GM23338 (cell line): ENCODE measurements at regions not wholly inside any gene's neighbourhood (a gene's known extent, or its start where the extent isn't known, plus 50 kb on each side); places are given as distances from the start of the nearest gene placed in this dataset.

Experiments
- ATAC-seq: fragments of 200-7000 bp; cut with Tn5 transposase; 3 replicates; pipeline ENCODE4 v1.9.1; 2020
- DNase-seq: peaks from one replicate; pipeline ENCODE4 v3.0.0-alpha.2; 2015; ENCODE audit warnings: low spot score
- H2AFZ ChIP-seq: fragments of 200-600 bp; sonication (generic); 2 replicates; pipeline ENCODE4 v1.8.0; 2016; ENCODE audit warnings: antibody characterized with exemption, mild to moderate bottlenecking, moderate library complexity
- H3F3A ChIP-seq: fragments of 200-600 bp; sonication (generic); replicated peaks from 2 replicates; pipeline ENCODE4 v1.8.0; 2017; ENCODE audit warnings: antibody characterized with exemption, mixed run types, low read depth
- H3K27ac ChIP-seq: fragments of 200-600 bp; sonication (generic); 2 replicates; pipeline ENCODE4 v1.6.1; 2016; ENCODE audit warnings: low read depth
- H3K27me3 ChIP-seq: fragments of 200-600 bp; sonication (generic); 2 replicates; pipeline ENCODE4 v1.8.0; 2016; ENCODE audit warnings: mild to moderate bottlenecking, mixed run types, moderate library complexity; ENCODE audit not compliant: insufficient read depth
- H3K36me3 ChIP-seq: fragments of 200-600 bp; sonication (generic); 2 replicates; pipeline ENCODE4 v1.8.0; 2016; ENCODE audit warnings: mild to moderate bottlenecking; ENCODE audit not compliant: insufficient read depth
- H3K4me1 ChIP-seq: fragments of 200-600 bp; sonication (generic); 2 replicates; pipeline ENCODE4 v1.8.0; 2016; ENCODE audit warnings: mild to moderate bottlenecking, moderate library complexity; ENCODE audit not compliant: insufficient read depth
- H3K4me2 ChIP-seq: fragments of 200-600 bp; sonication (generic); 2 replicates; pipeline ENCODE4 v1.7.1; 2017; ENCODE audit warnings: mixed run types
- H3K4me3 ChIP-seq: fragments of 200-600 bp; sonication (generic); 2 replicates; pipeline ENCODE4 v1.6.1; 2016; ENCODE audit warnings: mixed run types
- H3K79me2 ChIP-seq: fragments of 200-600 bp; sonication (generic); replicated peaks from 2 replicates; pipeline ENCODE4 v1.8.0; 2017; ENCODE audit warnings: mild to moderate bottlenecking; ENCODE audit not compliant: insufficient read depth
- H3K9me2 ChIP-seq: fragments of 200-600 bp; sonication (generic); 2 replicates; pipeline ENCODE4 v1.8.0; 2017; ENCODE audit not compliant: insufficient read depth
- H4K20me1 ChIP-seq: fragments of 200-600 bp; sonication (generic); replicated peaks from 2 replicates; pipeline ENCODE4 v1.8.0; 2017; ENCODE audit warnings: mild to moderate bottlenecking; ENCODE audit not compliant: insufficient read depth
- H3K27ac Mint-ChIP-seq: 2 replicates; pipeline ENCODE4 v1.8.0; 2020; ENCODE audit warnings: inconsistent platforms, mild to moderate bottlenecking, moderate library complexity, mixed read lengths
- H3K27me3 Mint-ChIP-seq: 3 replicates; pipeline ENCODE4 v1.8.0; 2022; ENCODE audit warnings: low read depth, mild to moderate bottlenecking, moderate library complexity, mixed read lengths, inconsistent platforms; ENCODE audit not compliant: insufficient read depth, poor library complexity
- H3K36me3 Mint-ChIP-seq: 3 replicates; pipeline ENCODE4 v1.8.0; 2021; ENCODE audit warnings: low read depth, mild to moderate bottlenecking, inconsistent platforms, moderate library complexity, mixed read lengths
- H3K4me1 Mint-ChIP-seq: 3 replicates; pipeline ENCODE4 v1.8.0; 2020; ENCODE audit warnings: mild to moderate bottlenecking, inconsistent platforms, mixed read lengths
- H3K4me3 Mint-ChIP-seq: 3 replicates; pipeline ENCODE4 v1.8.0; 2021; ENCODE audit warnings: moderate library complexity, mild to moderate bottlenecking, inconsistent platforms, mixed read lengths
- H3K9me3 Mint-ChIP-seq: 3 replicates; pipeline ENCODE4 v1.8.0; 2020; ENCODE audit warnings: moderate library complexity, mild to moderate bottlenecking, inconsistent platforms, mixed read lengths
- CREB1 ChIP-seq: fragments of 250-450 bp; sonication (Bioruptor Pico); IDR thresholded peaks from 2 replicates; pipeline ENCODE4 v1.5.0; 2020; ENCODE audit warnings: low read depth, mild to moderate bottlenecking, moderate library complexity
- ZNF462 ChIP-seq: fragments of 250-450 bp; sonication (Bioruptor Pico); IDR thresholded peaks from 2 replicates; pipeline ENCODE4 v1.5.0; 2020; ENCODE audit warnings: mild to moderate bottlenecking, moderate library complexity
- TF ChIP-seq, protein P1 (sequence below): IDR thresholded peaks from one replicate; pipeline ENCODE4 v1.6.1; 2018; ENCODE audit warnings: antibody characterized with exemption; ENCODE audit not compliant: unreplicated experiment

- DNase-seq = no peak
- Histone ChIP-seq H3F3A (no peaks in the 10 kb centered on the region), H3K27me3 (no peaks in the 10 kb centered on the region), H3K36me3 (no peaks in the 10 kb centered on the region), H2AFZ (no peak overlapping the region), H3K4me1 (no peaks in the 10 kb centered on the region), H3K4me2 (no peak overlapping the region), H4K20me1 (no peaks in the 10 kb centered on the region), H3K27ac (no peak overlapping the region), H3K9me2 (no peaks in the 10 kb centered on the region), H3K79me2 (no peaks in the 10 kb centered on the region), H3K4me3 (no peak overlapping the region)
- no peak overlapping the region for H3K4me3 Mint-ChIP-seq
- no peak overlapping the region for H3K27ac Mint-ChIP-seq
- peaks cover 25% of the 10 kb centered on the region for H3K9me3 Mint-ChIP-seq
- ATAC-seq = no peak
- TF ChIP-seq CREB1 (CRISPR knock-in tag) = no peak
- TF ChIP-seq ZNF462 = no peak
- TF ChIP-seq, protein P1, sequence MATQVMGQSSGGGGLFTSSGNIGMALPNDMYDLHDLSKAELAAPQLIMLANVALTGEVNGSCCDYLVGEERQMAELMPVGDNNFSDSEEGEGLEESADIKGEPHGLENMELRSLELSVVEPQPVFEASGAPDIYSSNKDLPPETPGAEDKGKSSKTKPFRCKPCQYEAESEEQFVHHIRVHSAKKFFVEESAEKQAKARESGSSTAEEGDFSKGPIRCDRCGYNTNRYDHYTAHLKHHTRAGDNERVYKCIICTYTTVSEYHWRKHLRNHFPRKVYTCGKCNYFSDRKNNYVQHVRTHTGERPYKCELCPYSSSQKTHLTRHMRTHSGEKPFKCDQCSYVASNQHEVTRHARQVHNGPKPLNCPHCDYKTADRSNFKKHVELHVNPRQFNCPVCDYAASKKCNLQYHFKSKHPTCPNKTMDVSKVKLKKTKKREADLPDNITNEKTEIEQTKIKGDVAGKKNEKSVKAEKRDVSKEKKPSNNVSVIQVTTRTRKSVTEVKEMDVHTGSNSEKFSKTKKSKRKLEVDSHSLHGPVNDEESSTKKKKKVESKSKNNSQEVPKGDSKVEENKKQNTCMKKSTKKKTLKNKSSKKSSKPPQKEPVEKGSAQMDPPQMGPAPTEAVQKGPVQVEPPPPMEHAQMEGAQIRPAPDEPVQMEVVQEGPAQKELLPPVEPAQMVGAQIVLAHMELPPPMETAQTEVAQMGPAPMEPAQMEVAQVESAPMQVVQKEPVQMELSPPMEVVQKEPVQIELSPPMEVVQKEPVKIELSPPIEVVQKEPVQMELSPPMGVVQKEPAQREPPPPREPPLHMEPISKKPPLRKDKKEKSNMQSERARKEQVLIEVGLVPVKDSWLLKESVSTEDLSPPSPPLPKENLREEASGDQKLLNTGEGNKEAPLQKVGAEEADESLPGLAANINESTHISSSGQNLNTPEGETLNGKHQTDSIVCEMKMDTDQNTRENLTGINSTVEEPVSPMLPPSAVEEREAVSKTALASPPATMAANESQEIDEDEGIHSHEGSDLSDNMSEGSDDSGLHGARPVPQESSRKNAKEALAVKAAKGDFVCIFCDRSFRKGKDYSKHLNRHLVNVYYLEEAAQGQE = no peak
- peaks cover 4% of the 10 kb centered on the region; the same call in 2 of the 3 replicates for H3K36me3 Mint-ChIP-seq
- no peaks in the 10 kb centered on the region for H3K27me3 Mint-ChIP-seq
- H3K4me1 Mint-ChIP-seq = no peaks in the 10 kb centered on the region
Observed at GRCh38 chrX:65933085-65933589, 106.7 kb downstream of the VSIG4 start.
